GM18909 (cell line): ENCODE measurements at regions not wholly inside any gene's neighbourhood (a gene's known extent, or its start where the extent isn't known, plus 50 kb on each side); places are given as distances from the start of the nearest gene placed in this dataset.

Source experiments
- ATAC-seq: cut with Tn5 transposase; IDR thresholded peaks from one replicate; pipeline ENCODE4 v1.9.1; 2021; ENCODE audit warnings: mild to moderate bottlenecking; ENCODE audit not compliant: unreplicated experiment, poor library complexity

- no peak for ATAC-seq
Measured at GRCh38 chr13:50575138-50575537, 268.4 kb downstream of the DLEU7 start.

DNA sequence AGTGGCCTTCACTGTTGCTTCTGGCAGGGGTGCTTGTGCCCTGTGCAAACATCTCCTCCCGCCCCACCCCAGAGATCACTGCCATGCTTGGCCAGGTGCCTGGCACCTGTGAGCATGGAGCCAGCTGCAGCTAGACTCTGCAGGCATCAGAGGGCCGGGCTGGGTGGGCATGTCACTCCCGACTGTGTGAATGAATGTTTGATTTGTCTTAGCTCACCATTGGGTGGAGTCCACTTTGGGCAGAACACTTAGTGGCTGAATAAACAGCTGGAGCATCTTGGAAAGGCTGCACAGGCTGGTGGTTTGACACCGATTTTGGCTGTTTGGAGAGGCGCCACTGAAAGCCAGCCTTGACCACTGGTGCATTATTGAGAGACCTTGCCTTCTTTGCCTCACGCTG, 267.3 kb downstream of the DLEU7 start:
- no peak for ATAC-seq

GRCh38 chr13:50577806-50578205, 265.7 kb downstream of the DLEU7 start:
- ATAC-seq: no peak

- ATAC-seq: no peak
Measured at GRCh38 chr13:50580684-50581305, 262.7 kb downstream of the DLEU7 start.

DNA sequence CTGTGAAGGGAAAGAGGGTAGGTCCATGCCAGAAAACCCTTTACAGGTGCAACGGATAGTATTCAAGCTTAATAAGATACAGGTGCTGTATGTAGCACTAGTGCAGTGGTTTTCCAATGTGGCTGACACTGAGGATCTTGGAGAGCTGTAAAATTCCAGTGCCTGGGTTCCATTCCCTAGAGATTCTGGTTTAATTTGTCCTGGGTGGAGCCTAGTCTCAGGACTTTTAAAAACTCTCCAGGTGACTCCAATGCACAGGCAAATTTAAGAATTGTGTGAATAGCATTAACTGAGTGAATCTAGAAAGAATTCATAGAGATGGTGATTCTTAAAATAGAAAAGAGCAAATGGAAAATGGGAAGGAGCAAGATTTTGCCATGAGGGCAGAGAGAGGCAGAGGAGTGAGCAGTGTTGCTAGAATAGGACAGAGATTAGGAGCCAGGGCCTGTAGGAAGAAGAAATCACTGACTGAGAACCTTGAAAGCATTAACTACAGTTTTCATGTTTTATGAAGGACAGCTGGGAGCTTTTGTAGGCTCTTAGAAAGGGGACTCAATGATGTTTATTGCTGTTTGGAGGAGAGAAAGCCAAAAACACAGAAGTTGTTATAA, 261.8 kb downstream of the DLEU7 start:
- no peak for ATAC-seq

GRCh38 chr13:50584856-50585580, 258.5 kb downstream of the DLEU7 start:
- no peak for ATAC-seq

- no peak for ATAC-seq
Measured at GRCh38 chr13:50585674-50586413, 257.6 kb downstream of the DLEU7 start.

DNA sequence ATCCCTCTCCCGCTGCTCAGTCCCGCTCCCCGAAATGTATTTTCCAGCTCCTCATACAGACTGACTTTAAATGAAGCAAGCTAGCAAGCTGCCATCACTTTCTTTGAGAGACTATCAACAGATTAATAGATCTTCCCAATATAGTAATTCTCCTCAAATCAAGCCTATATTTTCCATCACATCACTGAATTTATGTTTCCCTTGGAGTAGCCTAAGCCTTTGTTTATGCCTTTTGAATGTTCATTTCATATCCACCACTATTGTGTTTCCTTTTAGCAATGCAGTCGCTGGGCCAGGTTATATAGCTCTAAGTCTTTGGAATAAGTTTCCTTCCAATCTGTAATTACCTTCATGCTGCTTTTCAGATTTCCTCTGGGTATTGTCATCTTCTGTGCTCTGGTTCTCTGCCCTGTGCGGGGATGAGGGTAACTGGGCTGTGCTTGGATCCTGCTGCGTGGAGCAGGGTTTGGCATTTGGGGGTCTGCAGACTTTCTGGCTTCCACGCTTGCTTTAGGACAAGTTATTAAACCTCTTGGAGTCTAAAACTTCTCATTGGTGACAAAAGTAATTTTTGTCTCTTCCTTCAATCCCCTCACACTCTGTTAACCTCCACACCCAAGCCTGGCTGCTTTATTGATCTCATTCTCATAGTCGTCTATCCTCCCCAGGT, 256.9 kb downstream of the DLEU7 start:
- no peak for ATAC-seq

GRCh38 chr13:50587115-50587514, 256.4 kb downstream of the DLEU7 start:
- ATAC-seq: no peak

DNA sequence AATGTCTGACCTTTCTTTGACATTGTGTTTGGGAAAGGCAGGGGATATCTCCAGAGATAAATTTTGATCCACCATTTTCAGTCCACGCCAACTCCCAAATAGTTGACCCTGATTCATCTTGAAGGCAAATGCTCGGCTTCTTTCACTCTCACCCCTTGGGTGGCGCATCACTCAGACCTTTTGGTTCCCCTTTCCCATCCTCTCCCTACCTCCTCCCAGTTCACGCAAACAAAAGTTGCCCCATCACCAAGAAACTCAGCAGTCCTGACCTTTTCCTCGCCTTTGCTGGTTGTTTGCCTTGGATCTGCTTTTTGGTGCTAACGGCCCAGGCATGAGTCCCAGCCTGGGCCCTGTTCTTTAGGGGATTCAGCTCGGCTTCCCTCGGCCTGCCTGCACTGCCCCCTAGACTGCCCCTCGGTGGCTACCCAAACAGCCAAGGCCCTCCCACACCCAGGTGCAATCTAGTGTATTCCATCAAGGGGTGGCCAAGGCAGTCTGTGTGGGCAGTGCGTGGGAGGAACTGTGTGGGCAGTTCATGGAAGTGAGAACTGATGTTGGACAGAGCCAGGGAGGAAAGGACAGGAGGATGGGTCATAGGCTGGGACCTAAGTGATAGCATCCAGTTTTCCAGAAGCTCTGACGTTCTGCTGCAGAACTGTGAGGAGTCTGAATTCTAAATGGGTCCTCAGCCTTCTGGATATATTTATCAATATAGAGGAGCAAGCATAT, 255.7 kb downstream of the DLEU7 start:
- ATAC-seq: no peak

GRCh38 chr13:50588491-50589130, 254.9 kb downstream of the DLEU7 start:
- no peak for ATAC-seq

DNA sequence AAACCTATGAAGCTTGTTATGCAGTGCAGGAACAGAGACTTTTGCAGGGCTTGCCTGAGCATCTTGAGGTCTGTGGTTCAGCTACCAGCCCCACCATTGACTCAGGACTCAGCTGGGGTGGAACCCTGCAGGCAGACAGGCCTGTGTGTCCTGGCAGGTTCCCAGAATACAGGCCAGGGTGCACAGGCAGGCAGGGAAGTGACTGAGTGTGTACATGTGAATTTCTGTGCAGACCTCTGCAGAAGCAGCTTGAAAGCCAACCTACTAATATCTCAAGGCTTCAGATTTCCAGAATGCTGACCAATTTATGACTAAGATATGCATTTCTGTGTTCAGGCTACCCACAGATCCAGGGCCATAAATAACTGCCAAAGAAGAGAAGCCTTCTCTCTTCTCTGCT, 254.4 kb downstream of the DLEU7 start:
- no peak for ATAC-seq

DNA sequence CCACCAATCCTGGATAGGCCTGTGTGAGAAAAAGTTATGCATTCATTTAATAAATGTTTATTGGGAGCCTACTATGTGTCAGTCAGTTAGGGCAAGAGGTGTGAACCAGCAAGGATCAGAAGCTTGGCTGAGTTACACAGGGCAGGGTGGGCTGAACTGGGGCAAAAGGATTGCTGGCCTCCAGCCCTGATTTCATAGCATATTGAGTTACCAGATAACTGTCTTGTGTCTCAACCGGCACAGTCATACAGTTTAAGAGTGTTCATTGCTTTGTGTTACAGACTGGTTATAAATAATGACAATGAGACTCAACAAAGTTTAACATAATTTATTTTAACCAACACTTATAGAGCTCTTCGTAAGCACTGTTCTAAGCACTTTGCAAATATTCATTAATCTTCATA, 253.8 kb downstream of the DLEU7 start:
- ATAC-seq: no peak

GRCh38 chr13:50592412-50593155, 250.9 kb downstream of the DLEU7 start:
- ATAC-seq: no peak

GRCh38 chr13:50593207-50593606, 250.3 kb downstream of the DLEU7 start:
- ATAC-seq: no peak

GRCh38 chr13:50594276-50595051, 249.0 kb downstream of the DLEU7 start:
- ATAC-seq: peak; percentile 84

- no peak for ATAC-seq
Measured at GRCh38 chr13:50595196-50595595, 248.3 kb downstream of the DLEU7 start.

- ATAC-seq: no peak
Measured at GRCh38 chr13:50596156-50596555, 247.3 kb downstream of the DLEU7 start.
